Heart left ventricle (tissue), 16 donors: ENCODE measurements at regions not wholly inside any gene's neighbourhood (a gene's known extent, or its start where the extent isn't known, plus 50 kb on each side); places are given as distances from the start of the nearest gene placed in this dataset.

Experiments used
- ATAC-seq, 4 donors: fragments of 200-7000 bp; cut with Tn5 transposase; one replicate each; pipeline ENCODE4 v1.9.1; 2020 to 2022; ENCODE audit warnings: moderate library complexity in 4 of 4, mild to moderate bottlenecking in 3 of 4, moderate number of reproducible peaks in 1 of 4
- DNase-seq, 5 donors: peaks; one replicate each; pipeline ENCODE4 v3.0.0-alpha.2; 2020
- H3K27ac ChIP-seq, 12 donors: fragments of 200-600 bp; sonication (generic) in 4 of 12; one replicate each; pipeline versions ENCODE4 v1.5.0 to v1.8.0; 2016 to 2022; ENCODE audit warnings: mild to moderate bottlenecking in 2 of 12
- H3K27me3 ChIP-seq, 9 donors: fragments of 200-600 bp; sonication (generic) in 2 of 9; one replicate each; pipeline versions ENCODE4 v1.5.1 to v1.8.0; 2016 to 2022; ENCODE audit warnings: mild to moderate bottlenecking in 3 of 9
- H3K36me3 ChIP-seq, 9 donors: fragments of 200-600 bp; sonication (generic) in 2 of 9; one replicate each; pipeline versions ENCODE4 v1.5.0 to v1.8.0; 2018 to 2022; ENCODE audit warnings: mild to moderate bottlenecking in 2 of 9
- H3K4me1 ChIP-seq, 12 donors: fragments of 200-600 bp; sonication (generic) in 4 of 12; one replicate each; pipeline versions ENCODE4 v1.5.0 to v1.8.0; 2016 to 2022; ENCODE audit warnings: mild to moderate bottlenecking in 3 of 12
- H3K4me3 ChIP-seq, 12 donors: fragments of 200-600 bp; sonication (generic) in 4 of 12; one replicate each; pipeline versions ENCODE4 v1.5.0 to v1.8.0; 2017 to 2022; ENCODE audit warnings: mild to moderate bottlenecking in 9 of 12, moderate library complexity in 4 of 12
- H3K9me3 ChIP-seq, 12 donors: fragments of 200-600 bp; sonication (generic) in 4 of 12; one replicate each; pipeline versions ENCODE4 v1.5.0 to v1.8.0; 2016 to 2022; ENCODE audit warnings: mild to moderate bottlenecking in 1 of 12
- POLR2A ChIP-seq, 2 donors: fragments of 450-650 bp; IDR thresholded peaks; one replicate each; pipeline ENCODE4 v1.6.1; 2017; ENCODE audit warnings: antibody characterized with exemption in 2 of 2, mild to moderate bottlenecking in 2 of 2, moderate library complexity in 2 of 2
- WGBS, 4 donors: extraction: QIAGEN DNeasy Blood & Tissue Kit in 2 of 4; methylation state at CpG; one replicate each; pipeline versions ENCODE4 v1.1.5 to v1.1.7; 2013 to 2018; 5-methylcytosine and 5-hydroxymethylcytosine counted together
- intact Hi-C, 10 donors: fragments of 100-400 bp; cut with DNase I; formaldehyde crosslinking; loops; one replicate each; pipeline versions ENCODE4 v1.11.1 to v1.14.2; 2022
- TF ChIP-seq, protein P1 (sequence below), 12 donors: fragments of 200-600 bp; sonication (generic) in 4 of 12; IDR thresholded peaks; one replicate each; pipeline versions ENCODE4 v1.5.0 to v1.8.0; 2018 to 2022; ENCODE audit warnings: antibody characterized with exemption in 12 of 12, mild to moderate bottlenecking in 5 of 12
- donor health status: ischemic (EF 13 %, LVEDD 7.1; RV severe dilation, severe dysfunction).
- donor health status: healthy with polysubstance abuse.
- donor health status: DM: no; HTN: yes; CAD: no.
- donor health status: DM: no; HTN: no; CAD: no.
- donor health status: ischemic (EF 25% LVEDD 6.9; RV normal size, moderate dysfunction).
- donor health status: ischemic (EF 25% LVEDD 5.7; RV mildly dilated, moderate dysfunction).
- donor health status: healthy.
- donor health status: DM: yes; HTN: yes; CAD: no.
- donor health status: ischemic (EF 35%, LVEDD 5.7; RV mildly dilated, moderate dysfunction).
- donor health status: nonischemic (EF 11% LVEDD 7.7; RV severe dilation, severe dysfunction).
- donor health status: DM: yes; HTN: yes; CAD: no.
- donor health status: PGD.
- donor health status: ischemic (EF 29% LVEDD 5.4; RV normal size, mild dysfunction).
- donor health status: nonischemic (EF 23%, LVEDD 6.1; RV moderate dilation, normal function).

DNA sequence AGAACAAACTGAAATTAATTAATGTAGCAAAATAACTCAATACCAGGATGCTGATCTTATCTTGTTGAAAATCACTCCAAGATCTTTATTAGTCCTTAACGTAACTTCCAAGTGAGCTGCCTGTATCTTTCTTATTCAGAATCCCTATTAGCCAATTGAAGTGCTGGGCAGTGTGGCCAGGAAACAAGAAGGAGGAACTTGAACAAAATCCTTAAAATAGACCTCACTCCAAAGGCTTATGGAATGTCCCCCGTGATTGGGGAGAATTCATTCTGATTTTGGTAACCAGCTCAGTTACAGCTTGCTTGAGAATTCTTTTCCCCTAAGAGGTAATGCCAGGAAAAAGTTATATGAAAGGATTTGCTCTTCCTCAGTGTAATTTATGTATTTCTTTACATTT, 171.0 kb downstream of the DEPDC1B start:
- no peak overlapping the region for H3K27ac ChIP-seq

GRCh38 chr5:60527072-60527471, 172.9 kb downstream of the DEPDC1B start:
- no peak for ATAC-seq
- Histone ChIP-seq H3K27me3 (no peaks in the 10 kb centered on the region), H3K9me3 (no peaks in the 10 kb centered on the region), H3K27ac (no peak overlapping the region), H3K4me3 (no peak overlapping the region), H3K36me3 (no peaks in the 10 kb centered on the region), H3K4me1 (peaks cover 0 to 14% (median 0%) of the 10 kb centered on the region in 12 donors)
- intact Hi-C loops, result no loop called here
- 73 to 90% (median 81%) methylated on average over 5 of the region's 5 CpGs for WGBS, 4 donors
- TF ChIP-seq POLR2A (IDR thresholded peaks at IDR 0.05), result no peak
- TF ChIP-seq, protein P1, sequence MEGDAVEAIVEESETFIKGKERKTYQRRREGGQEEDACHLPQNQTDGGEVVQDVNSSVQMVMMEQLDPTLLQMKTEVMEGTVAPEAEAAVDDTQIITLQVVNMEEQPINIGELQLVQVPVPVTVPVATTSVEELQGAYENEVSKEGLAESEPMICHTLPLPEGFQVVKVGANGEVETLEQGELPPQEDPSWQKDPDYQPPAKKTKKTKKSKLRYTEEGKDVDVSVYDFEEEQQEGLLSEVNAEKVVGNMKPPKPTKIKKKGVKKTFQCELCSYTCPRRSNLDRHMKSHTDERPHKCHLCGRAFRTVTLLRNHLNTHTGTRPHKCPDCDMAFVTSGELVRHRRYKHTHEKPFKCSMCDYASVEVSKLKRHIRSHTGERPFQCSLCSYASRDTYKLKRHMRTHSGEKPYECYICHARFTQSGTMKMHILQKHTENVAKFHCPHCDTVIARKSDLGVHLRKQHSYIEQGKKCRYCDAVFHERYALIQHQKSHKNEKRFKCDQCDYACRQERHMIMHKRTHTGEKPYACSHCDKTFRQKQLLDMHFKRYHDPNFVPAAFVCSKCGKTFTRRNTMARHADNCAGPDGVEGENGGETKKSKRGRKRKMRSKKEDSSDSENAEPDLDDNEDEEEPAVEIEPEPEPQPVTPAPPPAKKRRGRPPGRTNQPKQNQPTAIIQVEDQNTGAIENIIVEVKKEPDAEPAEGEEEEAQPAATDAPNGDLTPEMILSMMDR (IDR thresholded peaks at IDR 0.05), result no peak
- DNase-seq, result no peak

More for the DNA sequence above, 171.0 kb downstream of the DEPDC1B start:
- Histone ChIP-seq H3K36me3 (no peaks in the 10 kb centered on the region), H3K4me1 (peaks cover 0 to 8% (median 0%) of the 10 kb centered on the region in 12 donors), H3K27me3 (no peaks in the 10 kb centered on the region), H3K4me3 (no peak overlapping the region), H3K9me3 (no peaks in the 10 kb centered on the region)
- ATAC-seq (peak in 2 of 4 donors; percentile 37 to 52), DNase-seq (no peak)
- no peak for TF ChIP-seq POLR2A (IDR thresholded peaks at IDR 0.05)
- TF ChIP-seq, protein P1 (IDR thresholded peaks at IDR 0.05), result no peak
- intact Hi-C loops, result no loop called here
- WGBS, 4 donors, result 31 to 53% (median 48%) methylated on average over 2 of the region's 2 CpGs

DNA sequence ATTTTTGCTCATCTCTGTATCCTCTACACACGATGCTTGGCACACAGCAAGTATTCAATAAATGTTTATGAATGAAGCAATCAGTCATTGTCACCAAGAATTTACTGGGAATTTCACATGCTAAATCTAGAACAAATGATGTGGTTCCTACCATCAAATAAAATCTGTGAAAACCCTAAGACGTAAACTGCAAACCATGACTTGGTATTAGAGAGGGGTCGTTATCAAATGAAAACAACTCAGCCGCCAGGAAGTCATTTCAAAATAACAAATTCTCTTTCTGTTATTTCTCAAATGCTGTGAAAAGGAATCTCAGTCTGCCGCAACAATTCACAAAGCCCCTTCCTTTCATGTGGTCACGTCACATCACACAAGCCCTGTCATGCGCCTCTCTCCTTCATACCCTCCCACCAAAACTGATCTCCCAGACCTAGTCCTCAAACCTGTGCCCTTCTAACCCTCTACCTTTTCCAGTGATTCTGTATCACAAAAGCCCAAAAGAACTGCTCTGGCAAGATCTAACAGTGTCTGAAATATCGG, 173.6 kb downstream of the DEPDC1B start:
- no peak for DNase-seq
- TF ChIP-seq POLR2A (IDR thresholded peaks at IDR 0.05), result no peak
- TF ChIP-seq, protein P1 (IDR thresholded peaks at IDR 0.05), result no peak
- no peaks in the 10 kb centered on the region for H3K27me3 ChIP-seq
- intact Hi-C loops, result no loop called here
- H3K4me3 ChIP-seq, result no peak overlapping the region
- H3K36me3 ChIP-seq, result no peaks in the 10 kb centered on the region
- peaks cover 0 to 21% (median under 1%) of the 10 kb centered on the region in 12 donors for H3K4me1 ChIP-seq
- WGBS, 4 donors, result 69 to 74% (median 71%) methylated on average over 8 of the region's 8 CpGs
- ATAC-seq, result no peak
- H3K9me3 ChIP-seq, result no peaks in the 10 kb centered on the region
- H3K27ac ChIP-seq, result no peak overlapping the region

GRCh38 chr5:60522292-60522905, 177.6 kb downstream of the DEPDC1B start:
- Histone ChIP-seq H3K27me3 (no peaks in the 10 kb centered on the region), H3K4me1 (peaks cover 0 to 50% (median 23%) of the 10 kb centered on the region in 12 donors), H3K9me3 (no peaks in the 10 kb centered on the region), H3K27ac (peak overlapping the region in 7 of 12 donors; percentile 29 to 84 (median 43)), H3K4me3 (no peak overlapping the region), H3K36me3 (no peaks in the 10 kb centered on the region)
- no peak for TF ChIP-seq POLR2A (IDR thresholded peaks at IDR 0.05)
- TF ChIP-seq, protein P1 (IDR thresholded peaks at IDR 0.05), result no peak
- DNase-seq (no peak), ATAC-seq (no peak)
- WGBS, 4 donors, result 56 to 71% (median 65%) methylated on average over 4 of the region's 4 CpGs
- intact Hi-C loops, result no loop called here
